GM21367 (cell line): ENCODE measurements at regions not wholly inside any gene's neighbourhood (a gene's known extent, or its start where the extent isn't known, plus 50 kb on each side); places are given as distances from the start of the nearest gene placed in this dataset.

ENCODE experiments used
- ATAC-seq: cut with Tn5 transposase; IDR thresholded peaks from one replicate; pipeline ENCODE4 v1.9.1; 2021; ENCODE audit not compliant: unreplicated experiment

DNA sequence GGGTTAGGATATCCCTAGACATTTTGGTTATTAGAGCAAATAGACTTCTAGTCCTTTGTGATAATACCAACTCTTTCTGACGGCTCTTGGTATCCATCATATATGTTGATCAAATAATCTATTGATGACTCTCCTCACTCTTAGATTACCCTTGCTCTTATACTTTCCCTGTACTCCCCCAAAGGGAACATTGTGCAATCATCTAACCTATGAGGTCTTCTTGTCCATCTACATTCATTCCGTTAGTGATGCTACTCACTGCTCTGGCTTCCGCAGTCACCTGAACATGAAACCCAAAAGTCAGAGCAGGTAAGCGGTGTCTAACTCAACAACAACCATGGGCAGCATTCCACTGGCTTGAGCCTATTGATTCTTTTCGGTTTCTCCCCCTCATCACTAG lies 223.7 kb upstream of the SALL1 start:
- no peak for ATAC-seq

- no peak for ATAC-seq
Measured at GRCh38 chr16:51374346-51374745, 223.3 kb upstream of the SALL1 start.

- ATAC-seq = no peak
Measured at GRCh38 chr16:51365715-51366114, 214.6 kb upstream of the SALL1 start.

DNA sequence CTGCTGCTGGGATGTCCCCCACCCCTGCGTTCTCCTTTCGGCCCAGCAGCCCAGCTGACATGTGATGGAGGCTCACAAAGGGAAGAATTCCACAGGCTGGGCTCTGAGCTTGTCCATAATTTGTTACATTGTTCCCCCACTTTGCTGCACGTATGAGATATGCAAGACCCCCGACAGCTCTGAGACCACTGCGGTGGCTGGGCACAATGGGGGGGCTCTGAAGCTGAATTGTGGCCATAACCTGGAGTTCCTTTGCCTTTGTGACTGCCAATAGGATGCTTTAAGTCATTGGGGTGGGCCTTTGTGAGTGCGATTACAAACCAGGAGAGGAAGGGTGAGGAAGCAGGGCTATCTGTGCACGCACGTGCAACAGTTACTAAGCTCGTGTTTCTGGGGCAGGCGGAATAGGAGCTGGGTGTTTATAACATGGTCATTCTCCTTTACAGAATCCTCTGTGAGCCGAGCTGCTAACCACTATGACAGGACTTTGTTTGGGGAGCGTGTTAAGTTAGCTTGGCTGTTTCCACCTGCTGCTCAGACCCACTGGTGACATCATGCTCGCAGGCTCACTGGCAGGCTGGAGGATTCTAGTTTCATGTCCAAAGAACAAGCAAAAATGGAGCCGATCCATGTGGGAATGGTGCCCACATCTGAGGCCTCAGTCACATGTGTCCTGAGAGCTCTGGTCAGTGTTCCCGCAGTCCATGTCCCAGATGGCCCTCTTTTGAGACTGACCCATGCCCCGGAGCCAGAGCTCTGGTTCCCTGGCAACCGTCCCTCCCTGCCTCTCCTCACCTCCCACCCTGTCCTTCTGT lies 208.3 kb upstream of the SALL1 start:
- no peak for ATAC-seq

DNA sequence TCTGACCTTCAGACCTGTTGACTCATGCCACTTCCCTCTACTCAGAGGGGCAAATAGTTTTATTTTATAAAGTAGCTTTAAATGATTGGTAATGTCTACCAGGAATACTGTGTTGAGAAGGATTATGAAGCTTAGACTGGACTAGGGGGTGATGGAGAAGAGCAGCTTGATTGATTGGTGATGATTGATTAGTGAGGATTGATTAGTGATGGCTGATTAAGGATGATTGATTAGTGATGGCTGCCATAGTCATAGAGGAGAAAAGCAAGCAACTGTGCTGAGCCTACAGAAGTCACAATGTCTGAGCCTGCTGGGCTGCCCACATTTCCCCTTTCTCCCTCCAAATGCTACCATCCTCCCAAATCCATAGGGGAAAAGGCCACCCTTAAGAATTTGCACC lies 206.8 kb upstream of the SALL1 start:
- no peak for ATAC-seq

DNA sequence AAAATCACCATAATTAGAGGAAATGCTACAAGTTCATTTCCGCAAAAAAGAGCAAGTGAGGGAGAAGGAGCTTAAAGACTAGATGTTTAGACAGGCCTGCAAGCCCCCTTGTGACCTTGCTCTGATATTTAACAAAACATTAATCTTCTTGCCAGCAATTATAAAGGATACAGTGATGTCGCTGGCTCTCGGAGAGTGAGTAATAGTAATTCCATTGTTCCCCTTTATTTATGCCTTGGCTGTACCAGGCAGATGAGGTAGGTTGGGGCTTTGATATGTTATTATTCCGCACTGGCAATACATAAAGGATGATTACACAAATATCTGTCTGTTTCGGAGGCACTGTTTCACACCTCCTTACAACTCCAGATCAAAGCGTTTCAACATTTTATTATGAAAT lies 204.8 kb upstream of the SALL1 start:
- no peak for ATAC-seq

- no peak for ATAC-seq
Measured at GRCh38 chr16:51355195-51355594, 204.1 kb upstream of the SALL1 start.

GRCh38 chr16:51353055-51353454 lies 202.0 kb upstream of the SALL1 start:
- no peak for ATAC-seq

GRCh38 chr16:51349626-51350025 lies 198.6 kb upstream of the SALL1 start:
- no peak for ATAC-seq

DNA sequence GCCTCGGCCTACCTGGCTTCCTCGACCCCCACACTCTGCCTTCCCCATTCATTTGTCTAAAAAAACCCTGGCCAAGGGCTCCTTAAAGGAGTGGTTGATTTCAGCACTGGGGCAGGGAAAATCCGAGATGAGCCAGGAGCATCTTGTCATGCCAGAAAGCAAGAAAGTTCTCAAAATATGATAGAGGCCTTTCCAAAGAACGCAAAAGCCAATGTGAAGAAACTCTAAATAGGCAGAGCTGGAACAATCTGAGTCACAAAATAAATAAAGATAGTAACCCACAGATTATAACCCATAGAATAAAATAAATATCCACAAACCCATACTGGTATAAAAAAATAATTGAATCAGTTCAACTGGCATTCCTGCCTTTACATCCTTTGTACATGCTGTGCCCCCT lies 192.3 kb upstream of the SALL1 start:
- no peak for ATAC-seq

DNA sequence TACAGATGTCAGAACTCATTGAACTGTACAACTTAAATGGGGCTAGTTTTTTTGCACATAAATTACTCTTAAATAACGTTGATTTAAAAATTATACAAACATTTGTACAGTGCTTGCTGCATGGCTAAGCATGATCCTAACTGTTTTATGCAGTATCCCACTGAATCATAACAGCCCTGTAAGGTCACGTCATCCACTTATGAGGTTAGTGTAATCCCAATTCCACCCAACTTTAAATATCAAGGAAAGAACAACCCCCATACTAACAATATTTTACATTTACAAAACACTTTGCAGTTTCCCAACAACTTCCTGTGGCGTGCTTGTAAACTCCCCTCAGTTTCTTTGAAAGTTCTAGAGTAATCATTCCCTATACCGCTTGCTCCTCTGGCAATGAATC lies 190.1 kb upstream of the SALL1 start:
- ATAC-seq = no peak

DNA sequence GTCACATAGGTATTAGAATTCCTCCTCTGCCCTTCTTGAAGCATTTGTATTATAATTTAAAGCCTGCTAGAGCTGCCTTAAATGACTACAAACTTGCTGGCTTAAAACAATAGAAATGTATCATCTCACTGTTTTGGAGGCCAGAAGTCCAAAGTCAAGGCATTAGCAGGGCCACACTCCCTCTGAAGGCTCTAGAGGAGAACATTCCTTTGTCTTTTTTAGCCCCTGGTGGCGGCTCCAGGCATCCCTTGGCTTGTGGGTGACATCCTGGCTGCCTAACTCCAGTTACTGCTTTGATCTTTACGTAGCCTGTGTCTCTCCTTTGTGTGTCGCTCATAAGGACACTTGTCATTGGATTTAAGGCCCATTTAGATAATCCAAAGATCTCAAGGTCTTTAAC lies 186.6 kb upstream of the SALL1 start:
- ATAC-seq = no peak

DNA sequence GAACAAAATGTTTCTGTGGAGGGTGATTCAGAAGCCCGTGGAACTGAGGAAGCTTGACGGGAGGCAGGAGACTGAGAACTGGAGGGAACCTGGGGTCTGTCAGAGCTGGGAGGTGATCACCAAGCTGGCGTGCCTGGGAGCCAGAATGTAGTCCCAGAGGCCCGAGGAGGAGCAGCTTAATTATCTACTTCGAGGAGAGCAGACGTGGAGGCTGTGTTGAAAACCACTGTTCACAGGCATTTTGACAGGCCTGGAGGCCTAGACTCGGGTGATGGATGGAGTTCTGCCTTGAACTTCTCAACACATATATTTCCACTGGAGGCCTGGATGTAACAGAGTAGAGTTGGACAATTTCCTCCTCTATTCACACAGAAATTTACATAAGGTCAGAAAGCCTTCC lies 177.7 kb upstream of the SALL1 start:
- ATAC-seq = no peak

GRCh38 chr16:51327001-51327400 lies 175.9 kb upstream of the SALL1 start:
- no peak for ATAC-seq

DNA sequence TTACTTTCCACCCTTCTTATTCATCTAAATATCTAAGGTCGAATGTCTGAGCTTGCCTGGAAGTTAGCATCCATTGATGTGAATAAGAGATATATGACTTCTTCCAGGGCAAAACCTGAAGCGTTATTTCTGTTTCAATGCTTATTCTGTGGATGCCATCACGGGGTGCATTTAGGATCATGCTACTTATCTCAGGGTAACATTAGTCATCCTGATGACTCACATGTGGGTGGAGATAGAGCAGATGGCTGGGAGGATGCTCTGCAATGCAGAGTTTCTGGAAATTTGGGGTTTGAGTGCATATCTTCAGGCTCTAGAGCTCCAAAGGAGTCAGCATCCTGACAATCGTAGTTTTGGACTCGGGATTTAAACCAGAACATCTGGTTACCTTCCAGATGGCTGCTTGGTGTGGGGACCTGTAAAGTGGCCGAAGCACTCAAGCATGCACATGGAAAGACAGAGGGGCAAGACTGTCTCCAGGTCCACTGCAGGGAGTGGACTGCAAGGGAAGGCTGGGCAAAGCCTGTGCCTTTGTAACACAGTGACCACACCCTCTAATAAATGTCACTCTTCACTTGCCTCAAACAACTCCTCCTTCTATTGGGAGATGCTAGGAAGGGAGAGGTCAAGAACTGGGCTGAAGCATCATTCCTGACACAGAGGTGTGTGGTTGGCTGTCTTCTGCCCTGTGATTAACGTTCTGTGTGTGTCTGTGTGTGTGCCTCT lies 175.2 kb upstream of the SALL1 start:
- ATAC-seq = no peak

- ATAC-seq = no peak
Measured at GRCh38 chr16:51321251-51321650, 170.2 kb upstream of the SALL1 start.

- ATAC-seq = no peak
Measured at GRCh38 chr16:51317575-51317974, 166.5 kb upstream of the SALL1 start.

DNA sequence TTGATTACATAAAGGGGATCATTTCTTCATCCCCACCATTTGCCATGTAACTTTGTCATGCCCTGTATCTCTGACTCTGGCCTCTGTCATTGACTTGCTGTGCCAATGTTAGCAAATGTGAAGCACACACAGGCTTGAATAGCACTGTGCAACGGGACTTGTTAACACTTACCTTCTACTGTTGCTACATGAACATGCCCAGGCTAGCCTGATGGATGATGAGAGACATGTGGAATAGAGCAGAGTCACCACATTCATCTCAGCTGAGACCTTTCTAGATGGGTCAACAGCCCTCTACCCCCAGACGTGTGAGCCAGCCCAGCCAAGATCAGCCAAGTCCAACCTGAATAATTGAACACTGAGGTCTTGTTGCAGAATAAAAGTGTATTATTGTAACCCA lies 162.1 kb upstream of the SALL1 start:
- no peak for ATAC-seq

GRCh38 chr16:51312363-51313150 lies 161.5 kb upstream of the SALL1 start:
- no peak for ATAC-seq

DNA sequence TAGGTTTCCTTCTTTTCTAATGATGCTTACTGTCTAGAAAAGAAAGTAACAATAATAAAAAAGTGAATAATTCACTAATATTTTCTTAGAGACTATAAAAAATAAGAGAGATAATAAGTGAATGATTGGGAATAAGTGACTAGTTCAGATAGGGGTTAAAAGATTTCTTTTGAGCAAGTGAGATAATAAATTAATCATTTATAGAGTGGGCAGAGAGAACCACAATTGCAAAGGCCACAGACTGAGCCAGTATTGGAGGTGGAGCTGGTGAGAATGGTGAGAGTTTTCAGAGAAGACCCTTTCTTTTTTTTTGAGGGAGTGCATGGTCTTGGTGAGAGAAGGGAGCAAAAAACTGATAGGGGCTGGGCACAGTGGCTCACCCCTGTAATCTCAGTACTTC lies 159.1 kb upstream of the SALL1 start:
- no peak for ATAC-seq

DNA sequence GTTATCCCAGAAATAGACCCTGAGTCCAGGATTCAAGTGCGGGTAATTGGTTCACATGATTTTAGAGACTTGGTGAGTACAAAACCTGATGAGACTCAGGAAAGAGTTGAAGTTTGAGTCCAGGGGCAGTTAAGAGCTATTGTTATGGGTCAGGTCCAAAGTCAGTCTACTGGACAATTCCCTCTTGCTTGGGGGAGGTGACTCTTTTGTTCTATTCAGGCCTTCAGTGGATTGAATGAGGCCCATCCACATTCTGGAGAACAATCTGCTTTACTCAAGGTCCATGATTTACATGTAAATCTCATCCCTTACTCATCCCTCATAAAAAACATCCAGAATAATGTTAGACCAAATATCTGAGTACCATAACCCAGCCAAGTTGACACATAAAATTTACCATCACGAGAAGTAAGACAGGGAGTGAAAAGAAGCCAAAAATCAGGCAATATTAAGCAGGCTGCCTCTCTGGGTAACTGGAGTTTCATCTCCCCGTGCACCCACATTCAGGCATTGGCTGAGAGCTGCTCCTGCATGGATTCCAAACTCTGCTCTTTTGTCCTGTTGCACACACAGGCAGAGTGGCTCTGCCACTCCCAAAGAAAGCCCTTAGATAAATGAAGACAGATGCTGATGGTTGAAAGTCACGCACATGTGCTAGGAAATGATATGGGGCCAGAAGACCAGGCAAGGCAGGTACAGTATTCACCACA lies 156.0 kb upstream of the SALL1 start:
- ATAC-seq = no peak
